ELF-1 (cell line): ENCODE measurements at regions not wholly inside any gene's neighbourhood (a gene's known extent, or its start where the extent isn't known, plus 50 kb on each side); places are given as distances from the start of the nearest gene placed in this dataset.
A peak's percentile ranks its signal among the peaks of the same experiment; 100 is the strongest.
"Not testable (repeated sequence)": the region's sequence is repeated elsewhere in the genome, so short reads cannot be mapped to it uniquely, and the experiment has no call there.

Experiments used
- DNase-seq: peaks from one replicate; pipeline ENCODE4 v3.0.0-alpha.2; 2016; ENCODE audit warnings: low read depth, low spot score

DNA sequence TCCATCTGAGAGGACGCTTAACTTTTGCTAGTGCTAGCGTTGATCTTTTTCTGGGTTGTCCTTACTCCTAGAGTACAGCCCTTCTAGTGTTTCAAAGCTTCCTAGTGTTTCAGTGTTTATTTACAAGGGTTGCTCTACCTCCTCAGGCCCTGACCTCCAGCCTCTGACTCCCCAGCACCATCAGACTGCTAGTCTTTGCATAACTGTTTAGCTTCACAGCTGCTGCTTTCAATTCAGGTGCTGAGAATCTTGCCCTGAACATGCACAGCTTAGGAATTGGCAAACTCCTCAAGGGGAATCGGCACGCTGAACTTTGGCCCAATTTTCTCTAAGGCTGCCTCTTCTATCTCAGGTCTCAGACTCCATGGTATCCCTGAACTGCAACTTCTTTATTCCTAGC, 52.9 kb downstream of the OR52B4 start:
- not testable (repeated sequence) for DNase-seq

DNA sequence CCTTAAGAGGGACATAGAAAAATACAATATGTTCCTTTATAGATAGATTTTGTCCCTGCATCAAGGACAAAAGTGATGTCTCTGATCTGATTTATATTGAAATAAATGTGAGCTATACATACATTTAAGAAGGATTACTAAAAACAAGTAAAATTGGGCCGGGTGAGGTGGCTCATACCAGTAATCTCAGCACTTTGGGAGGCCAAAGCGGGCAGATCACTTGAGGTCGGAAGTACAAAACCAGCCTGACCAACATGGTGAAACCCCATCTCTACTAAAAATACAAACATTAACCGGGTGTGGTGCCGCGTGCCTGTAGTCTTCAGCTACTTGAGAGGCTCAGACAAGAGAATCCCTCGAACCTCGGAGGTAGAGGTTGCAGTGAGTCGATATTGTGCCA, 91.0 kb downstream of the OR52B4 start:
- not testable (repeated sequence) for DNase-seq

DNA sequence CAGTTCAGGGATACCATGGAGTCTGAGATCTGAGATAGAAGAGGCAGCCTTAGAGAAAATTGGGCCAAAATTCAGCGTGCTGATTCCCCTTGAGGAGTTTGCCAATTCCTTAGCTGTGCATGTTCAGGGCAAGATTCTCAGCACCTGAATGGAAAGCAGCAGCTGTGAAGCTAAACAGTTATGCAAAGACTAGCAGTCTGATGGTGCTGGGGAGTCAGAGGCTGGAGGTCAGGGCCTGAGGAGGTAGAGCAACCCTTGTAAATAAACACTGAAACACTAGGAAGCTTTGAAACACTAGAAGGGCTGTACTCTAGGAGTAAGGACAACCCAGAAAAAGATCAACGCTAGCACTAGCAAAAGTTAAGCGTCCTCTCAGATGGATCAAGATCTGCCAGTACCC, 117.1 kb downstream of the OR52B4 start:
- peak; percentile 47 for DNase-seq

DNA sequence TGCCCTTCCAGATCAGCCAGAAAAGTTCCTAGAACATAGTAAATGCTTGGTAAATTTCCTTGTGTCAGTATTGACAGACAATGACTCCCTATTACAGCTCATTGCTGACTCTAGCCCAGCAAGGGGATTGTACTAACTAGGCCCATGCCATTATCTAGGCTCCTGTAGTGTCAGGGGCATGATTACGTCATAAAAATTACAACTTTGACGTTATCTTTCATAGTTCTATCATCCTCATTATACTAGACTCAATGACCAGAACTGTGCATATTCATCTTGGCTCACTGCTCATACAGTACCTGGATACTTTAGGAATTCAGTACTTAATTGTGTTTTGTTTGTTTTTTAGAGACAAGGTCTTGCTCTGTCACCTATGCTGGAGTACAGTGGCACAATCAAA, 118.7 kb downstream of the OR52B4 start:
- not testable (repeated sequence) for DNase-seq

DNA sequence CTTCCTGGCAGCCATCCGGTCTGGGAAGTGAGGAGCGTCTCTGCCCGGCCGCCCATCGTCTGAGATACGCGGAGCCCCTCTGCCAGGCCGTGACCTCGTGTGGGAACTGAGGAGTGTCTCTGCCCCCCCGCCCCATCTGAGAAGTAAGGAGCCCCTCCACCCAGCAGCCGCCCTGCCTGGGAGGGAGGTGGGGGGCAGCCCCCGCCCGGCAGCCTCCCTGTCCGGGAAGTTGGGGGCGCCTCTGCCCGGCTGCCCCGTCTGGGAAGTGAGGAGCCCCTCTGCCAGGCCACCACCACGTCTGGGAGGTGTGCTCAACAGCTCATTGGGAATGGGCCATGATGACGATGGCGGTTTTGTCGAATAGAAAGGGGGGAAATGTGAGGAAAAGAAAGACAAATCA, 130.4 kb downstream of the OR52B4 start:
- DNase-seq, result not testable (repeated sequence)

DNA sequence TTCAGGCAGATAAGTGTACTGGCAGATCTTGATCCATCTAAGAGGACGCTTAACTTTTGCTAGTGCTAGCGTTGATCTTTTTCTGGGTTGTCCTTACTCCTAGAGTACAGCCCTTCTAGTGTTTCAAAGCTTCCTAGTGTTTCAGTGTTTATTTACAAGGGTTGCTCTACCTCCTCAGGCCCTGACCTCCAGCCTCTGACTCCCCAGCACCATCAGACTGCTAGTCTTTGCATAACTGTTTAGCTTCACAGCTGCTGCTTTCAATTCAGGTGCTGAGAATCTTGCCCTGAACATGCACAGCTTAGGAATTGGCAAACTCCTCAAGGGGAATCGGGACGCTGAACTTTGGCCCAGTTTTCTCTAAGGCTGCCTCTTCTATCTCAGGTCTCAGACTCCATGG, 124.3 kb downstream of the RRM1 start:
- DNase-seq, result not testable (repeated sequence)

DNA sequence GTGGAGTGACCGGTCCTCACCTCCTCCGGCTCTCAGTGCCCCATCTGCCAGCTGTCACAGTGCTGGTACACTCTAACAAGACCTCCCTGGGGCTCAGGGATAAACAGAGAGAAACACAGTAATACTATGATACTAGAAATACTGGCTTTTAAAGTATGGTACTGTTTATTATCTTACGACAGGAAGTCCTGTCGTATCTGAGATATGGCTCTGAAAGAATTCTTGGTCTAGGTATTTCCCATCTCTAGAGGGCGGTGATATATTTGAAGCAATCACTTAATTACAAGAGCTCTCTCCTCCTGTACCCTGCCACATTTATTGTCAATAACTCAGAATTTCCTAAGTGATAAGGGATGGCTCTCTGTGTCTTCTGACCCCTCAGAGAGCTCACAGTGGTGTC, 119.1 kb downstream of the RRM1 start:
- no peak for DNase-seq

DNA sequence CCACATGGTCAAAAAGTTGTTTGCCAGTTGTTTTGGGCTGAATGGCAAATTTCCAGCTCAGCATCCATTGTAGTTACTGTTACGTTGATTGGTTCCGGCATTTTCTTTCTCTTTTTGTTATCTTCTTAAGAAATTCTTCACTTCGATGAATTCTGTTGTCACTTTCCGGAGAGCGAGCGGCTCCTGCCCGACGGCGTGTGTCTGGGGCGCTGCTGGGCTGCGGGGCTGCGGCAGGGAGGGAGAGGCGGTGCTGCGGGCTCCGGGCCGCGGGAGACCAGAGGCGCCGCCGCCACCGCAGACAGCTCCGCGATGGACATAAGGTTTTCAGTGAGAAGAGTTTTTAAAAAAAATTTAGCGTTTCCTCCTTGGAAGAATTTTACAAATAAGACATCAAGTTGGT, 117.4 kb downstream of the RRM1 start:
- DNase-seq, result peak; percentile 36

DNA sequence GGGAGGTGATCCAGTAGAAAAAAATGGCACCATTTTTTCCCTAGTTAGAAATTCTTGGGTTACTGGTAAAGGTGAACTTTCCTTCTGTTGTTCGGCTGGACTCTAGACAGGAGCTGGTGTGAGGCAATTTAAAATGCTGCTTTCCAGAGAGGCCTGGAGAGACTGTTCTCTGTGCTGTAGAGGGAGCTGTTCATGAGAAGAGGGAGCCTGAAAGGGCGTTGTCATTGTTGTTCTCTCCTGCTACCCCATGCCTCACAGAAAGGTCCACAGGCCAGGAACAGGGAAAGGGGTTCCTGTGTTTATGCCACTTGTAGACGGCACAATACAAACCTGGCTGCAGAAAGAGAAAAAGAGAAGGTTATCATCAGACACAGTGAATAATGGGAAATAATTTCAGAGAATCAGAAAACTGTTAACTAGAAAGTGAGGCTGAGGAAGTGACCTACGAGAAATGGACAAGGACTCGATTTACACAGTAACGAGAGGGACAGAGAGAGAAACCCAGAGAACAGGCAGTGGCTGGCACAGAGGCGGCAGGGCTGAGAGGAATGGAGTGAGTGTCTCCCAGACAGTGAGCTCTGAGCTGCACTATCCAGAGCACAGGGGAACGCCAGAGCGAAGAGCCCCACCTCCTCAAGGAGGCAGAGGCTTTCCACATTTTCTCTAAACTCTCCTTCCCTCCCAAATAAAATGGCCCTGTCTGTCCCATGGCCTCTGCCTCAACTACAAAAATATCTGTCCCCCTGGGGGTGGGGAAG, 109.2 kb downstream of the RRM1 start:
- peak; percentile 60 for DNase-seq

DNA sequence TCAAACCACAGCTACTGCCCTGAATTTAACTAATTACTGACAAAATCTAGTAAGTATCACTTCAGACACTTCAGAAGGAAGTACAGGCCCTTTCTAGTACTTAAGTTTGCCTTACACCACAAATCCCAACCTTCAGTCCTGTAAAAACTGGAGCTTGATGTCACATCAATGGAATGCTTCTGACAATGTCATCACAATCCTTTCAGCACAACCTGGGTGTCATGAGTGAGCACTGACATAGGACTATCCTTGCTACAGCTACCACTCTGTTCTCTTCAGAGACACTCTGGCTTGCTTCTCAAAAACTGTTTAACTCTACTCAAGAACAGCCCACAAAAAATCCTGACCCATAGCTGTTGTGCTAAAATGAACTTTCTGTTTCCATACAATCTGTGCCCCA, 108.2 kb downstream of the RRM1 start:
- no peak for DNase-seq

DNA sequence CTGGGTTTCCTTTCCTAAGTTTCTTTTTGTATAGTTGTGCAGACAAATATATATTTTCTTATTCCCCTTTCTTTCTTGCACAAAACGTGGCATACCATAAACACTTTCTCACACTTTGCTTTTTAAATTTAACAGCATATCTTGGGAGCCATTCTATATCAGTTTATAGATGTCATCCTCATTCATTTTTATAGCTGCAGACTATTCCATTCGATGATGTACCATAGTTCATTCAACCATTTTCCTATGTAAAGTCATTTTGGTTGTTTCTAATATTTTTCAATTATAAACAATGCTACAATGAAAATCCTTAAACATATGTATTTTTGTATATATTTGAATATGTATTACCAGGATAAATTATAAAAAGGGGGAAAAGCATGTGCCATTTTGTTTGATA, 102.5 kb downstream of the RRM1 start:
- no peak for DNase-seq

DNA sequence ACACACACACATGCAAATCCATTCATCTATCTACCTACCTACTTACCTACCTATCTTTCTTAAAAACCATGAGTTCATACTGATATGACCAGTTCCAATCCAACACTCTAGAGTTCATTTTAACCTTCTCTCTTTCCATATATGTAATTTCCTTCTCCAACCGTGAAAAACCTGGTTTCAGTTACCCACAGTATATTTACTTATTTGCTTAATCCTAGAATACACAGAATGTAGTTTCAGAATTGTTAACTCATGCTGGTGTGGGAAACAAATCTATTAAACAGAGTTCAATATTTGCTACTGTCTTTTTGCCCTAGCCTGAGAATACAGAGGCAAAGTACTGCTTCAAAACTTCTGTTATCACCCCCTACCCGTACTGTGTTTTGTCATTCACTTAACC, 101.3 kb downstream of the RRM1 start:
- DNase-seq, result no peak

DNA sequence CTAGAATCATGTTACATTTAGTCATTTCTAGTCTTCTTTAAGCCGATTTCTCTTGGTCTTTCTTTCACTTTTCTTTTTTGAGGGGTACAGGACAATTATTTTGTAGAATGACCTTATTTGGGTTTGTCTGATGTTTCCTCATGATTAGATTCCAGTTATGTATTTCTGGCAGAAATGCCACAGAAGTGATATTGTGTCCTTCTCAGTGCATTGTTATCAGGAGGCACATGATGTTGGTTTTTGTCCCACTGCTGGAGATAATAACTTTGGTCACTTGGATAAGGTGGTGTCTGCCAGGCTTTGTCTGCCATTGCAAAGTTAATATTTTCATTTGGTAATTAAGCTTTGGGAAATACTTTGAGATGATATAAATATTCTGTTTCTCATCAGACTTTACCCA, 100.3 kb downstream of the RRM1 start:
- no peak for DNase-seq

DNA sequence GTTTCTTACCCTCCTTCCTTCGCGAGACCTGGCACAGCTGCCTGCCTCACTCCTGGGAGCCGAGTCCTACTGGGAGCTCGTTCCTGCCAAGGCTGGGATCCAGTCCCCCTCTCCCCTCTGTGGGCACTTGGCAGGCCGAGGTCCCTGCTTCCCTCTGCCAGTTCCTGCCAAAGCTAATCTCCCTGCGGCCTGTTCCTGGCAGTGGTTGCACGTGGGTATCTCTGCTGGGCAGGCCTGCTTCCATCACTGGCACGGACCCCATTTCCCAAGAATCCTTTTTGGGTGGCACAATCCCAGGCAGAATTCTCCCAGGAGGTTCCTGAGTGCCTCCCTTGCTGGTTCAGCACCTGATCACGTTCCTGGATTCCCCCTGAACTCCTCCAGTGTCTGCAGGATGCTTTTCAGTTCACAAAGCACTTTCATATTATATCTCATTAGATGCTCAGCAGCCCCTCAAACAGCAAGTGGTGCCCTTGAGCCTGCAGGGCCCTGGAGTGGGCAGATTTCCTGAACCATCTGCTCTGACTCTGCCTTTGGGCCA, 96.5 kb downstream of the RRM1 start:
- no peak for DNase-seq

DNA sequence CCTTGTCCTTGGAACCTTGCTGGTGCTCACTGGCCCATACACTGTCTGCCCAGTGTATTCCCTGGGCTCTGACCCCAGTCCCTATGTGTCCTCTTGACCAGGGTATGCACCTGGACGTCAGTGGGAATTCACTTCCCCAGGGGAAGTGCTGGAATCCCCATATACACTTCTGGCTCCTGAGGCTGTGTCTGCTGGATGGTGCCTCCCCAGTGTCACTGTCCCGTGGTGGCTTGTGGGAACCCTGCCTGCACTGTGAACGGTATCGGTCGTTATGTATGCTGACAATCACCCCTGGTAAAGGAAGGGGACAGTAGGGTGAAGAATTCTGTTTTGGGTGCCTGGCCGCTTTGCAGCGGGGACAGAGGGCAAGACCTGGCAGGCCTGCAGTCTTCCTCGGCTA, 95.9 kb downstream of the RRM1 start:
- no peak for DNase-seq

DNA sequence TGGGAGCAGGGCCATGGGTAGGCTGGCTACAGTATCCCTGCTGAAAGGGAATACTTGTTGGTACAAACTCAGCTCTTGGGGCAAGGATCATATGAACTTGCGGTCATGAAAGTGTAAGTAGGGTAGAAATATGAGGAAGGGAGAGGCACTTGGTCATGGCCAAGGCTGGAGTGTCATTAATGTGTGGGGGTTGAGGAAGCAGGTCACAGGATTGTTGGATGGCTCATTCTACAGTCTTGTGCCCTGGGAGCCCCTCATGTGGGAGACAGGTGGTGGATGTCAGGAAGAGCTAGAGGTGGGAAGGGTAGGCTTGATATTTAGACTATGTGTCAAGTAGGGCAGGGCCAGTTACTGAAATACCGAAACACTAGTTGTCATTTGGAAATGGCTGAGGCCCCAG, 95.5 kb downstream of the RRM1 start:
- DNase-seq, result no peak
